Activated CD4-positive, alpha-beta T cell treated with anti-CD3 and anti-CD28 coated beads, Interleukin-2, amount 50 U/mL, for 1 hour (primary cell): ENCODE measurements at regions not wholly inside any gene's neighbourhood (a gene's known extent, or its start where the extent isn't known, plus 50 kb on each side); places are given as distances from the start of the nearest gene placed in this dataset.

ENCODE experiments used
- DNase-seq: peaks from one replicate; pipeline ENCODE4 v3.0.0-alpha.2; 2020

GRCh38 chr2:217291259-217291658 is 431.4 kb upstream of the TNP1 start:
- no peak for DNase-seq

GRCh38 chr2:217290467-217290866 is 430.6 kb upstream of the TNP1 start:
- DNase-seq = no peak

DNA sequence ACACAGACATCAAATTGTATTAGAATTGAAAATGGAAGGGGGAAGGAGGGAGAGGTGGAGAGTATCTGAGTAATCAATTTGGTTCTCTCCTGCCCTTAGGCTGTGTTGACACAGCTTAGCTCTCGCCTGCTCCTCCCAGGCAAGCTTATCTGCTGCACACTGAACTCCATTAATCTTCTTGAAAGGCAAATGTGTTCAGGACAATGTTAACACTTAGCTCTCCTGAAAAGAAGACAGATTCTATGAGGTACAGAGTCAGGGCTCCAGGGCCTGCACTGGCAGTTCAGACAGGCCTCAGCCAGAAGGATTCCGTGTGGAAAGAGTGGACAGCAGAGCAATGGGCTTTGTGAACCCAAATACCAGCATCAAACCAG is 430.0 kb upstream of the TNP1 start:
- DNase-seq = no peak

GRCh38 chr2:217289177-217289906 is 429.5 kb upstream of the TNP1 start:
- DNase-seq = no peak

GRCh38 chr2:217288472-217289063 is 428.7 kb upstream of the TNP1 start:
- no peak for DNase-seq

GRCh38 chr2:217286833-217287232 is 427.0 kb upstream of the TNP1 start:
- DNase-seq = no peak

- no peak for DNase-seq
Observed at GRCh38 chr2:217285926-217286325, 426.1 kb upstream of the TNP1 start.

DNA sequence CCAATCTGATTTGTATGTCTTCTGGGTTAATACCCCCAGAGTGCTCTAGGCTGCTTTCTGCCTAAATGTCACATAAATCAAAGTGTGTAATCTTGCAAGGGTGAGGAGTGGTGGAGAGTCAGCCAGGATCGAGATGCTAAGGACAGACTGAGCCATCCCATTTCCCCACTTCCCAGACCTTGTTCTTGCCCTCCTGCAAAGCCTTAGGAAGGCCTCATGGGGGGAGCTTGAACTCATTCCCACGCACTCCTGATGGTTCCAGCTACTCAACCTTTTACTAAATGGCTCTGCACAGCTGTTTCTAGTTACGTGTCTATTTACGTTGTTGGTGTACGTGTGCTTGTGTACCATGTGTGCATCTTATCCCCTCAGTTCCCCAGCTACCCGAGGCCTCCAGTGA is 423.6 kb upstream of the TNP1 start:
- DNase-seq = no peak

GRCh38 chr2:217282531-217282930 is 422.7 kb upstream of the TNP1 start:
- DNase-seq = no peak

DNA sequence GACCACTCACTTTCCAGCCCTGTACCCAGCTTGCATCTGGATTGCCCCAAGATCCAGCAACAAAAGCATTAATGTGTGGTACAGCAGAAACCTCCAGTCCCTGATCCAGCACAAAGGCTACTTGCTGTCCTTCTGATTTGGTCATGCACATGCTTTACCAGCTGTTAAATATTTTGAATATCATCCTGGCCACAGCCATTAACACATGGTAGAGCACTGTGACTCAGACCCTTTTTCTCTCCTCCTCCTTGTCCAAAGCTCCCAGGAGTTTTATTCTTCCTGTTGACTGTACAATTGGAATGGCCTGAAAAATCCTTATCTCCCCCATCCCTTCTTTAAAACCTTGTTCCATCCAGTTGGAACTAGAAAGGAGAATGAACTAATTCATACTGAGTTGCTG is 419.7 kb upstream of the TNP1 start:
- no peak for DNase-seq

DNA sequence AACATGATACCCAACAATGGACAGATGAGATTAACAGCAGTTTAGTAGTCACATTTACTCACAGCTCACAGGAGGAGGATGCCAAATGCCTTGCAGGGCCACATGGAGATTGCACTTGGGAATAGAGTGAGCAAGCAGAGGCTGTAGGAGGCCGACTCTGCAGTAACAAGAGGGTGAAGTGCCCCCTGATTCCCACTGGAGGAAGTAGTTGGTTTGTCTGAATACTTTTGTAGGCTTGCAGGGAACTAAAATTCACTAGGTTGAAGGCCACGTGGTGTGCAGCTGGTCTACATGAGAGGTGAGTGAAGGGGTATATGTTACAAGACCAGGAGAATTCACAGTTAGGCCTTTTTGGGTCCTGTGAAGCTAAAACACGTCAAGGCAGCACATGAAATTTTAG is 419.3 kb upstream of the TNP1 start:
- no peak for DNase-seq

- no peak for DNase-seq
Observed at GRCh38 chr2:217277646-217278398, 418.0 kb upstream of the TNP1 start.

DNA sequence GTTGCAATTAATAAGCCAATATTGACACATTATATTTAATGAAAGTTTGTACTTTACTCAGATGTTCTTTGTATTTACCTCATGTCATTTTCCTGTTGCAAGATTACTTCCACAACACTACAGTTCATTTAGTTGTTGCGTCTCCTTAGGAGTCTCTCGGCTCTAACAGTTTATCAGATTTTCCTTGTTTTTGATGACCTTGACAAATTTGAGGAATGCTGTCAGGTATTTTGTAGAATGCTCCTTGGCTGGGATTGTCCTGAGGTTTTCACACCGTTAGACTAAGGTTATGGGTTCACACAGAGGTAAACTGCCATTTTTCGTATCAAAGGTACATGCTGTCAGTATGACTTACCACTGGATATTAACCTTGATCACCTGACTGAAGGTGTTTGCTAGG is 416.6 kb upstream of the TNP1 start:
- no peak for DNase-seq

DNA sequence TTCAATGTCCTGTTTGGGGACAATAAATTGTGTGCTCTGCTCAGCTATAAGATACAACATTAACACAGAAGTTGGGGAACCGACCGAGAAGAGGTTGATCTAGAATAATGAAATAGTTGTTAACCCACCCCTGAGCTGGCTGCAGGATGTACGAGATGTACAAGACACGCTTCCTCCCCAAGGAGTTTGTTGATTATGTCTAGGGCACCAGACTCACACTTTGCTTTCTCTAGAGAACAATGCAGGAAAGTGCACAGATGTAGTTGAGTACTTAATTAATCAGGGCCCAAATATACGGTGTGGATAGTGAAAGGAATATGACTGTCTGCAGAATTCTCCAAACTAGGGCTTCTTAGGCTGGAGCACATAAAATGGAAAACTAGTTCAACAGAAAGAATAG is 415.2 kb upstream of the TNP1 start:
- DNase-seq = no peak

DNA sequence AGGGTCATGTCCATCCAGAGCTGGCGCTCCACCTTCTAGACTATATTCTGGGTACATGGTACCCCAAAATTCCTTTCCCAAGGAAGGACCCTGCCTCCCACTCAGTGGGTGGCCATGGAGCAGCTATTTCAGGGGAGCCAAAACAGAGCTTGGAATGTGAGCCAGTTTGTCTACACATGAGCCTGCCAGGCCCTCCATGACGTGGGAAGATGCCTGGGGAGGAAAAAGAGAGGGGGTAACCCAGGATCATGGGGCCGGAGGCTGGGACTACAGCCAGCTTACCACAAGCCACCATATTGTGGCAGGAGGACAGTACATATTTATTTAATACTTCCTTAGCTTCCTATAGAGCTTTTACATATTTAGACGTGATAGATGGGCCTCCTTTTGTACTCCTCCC is 414.7 kb upstream of the TNP1 start:
- no peak for DNase-seq

DNA sequence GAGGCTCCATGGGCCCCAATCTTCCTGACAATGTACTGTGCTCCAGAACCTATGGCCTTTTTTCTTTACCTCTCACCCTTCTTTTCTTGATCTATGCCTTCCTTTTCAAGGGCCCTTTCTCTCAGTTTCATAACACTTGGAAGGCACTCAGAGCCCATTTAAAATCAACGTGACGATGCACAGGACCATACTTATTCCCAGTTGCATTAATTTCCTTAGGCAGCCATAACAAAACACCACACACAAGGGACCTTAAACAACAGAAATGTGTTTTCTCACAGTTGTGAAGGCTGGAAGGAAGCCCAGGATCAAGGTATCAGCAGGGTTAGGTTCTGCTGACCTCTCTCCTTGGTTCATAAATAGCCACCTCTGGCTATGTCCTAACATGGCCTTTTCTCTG is 414.0 kb upstream of the TNP1 start:
- DNase-seq = no peak

- no peak for DNase-seq
Observed at GRCh38 chr2:217273162-217273561, 413.3 kb upstream of the TNP1 start.

DNA sequence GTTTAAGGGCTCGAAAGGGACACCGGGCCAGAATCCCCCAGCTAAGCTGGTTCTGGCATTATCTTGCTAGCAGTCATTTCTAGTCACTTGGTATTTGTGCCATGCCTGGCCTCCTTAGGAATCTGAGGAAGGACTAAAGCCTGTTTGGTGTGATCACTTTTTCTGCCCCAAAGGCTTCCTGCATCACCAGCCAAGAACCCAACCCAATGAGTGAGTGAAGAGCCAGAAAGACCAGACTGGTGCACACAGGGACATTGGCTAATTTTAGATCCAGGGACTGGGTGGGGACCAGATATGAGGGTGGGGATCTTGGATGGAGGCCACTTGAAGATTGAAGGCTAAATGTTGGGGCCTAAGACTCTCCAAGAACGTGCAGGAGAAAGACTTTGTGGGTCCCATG is 411.9 kb upstream of the TNP1 start:
- DNase-seq = no peak

- DNase-seq = no peak
Observed at GRCh38 chr2:217270485-217271121, 410.7 kb upstream of the TNP1 start.

GRCh38 chr2:217269701-217270484 is 410.0 kb upstream of the TNP1 start:
- DNase-seq = no peak

DNA sequence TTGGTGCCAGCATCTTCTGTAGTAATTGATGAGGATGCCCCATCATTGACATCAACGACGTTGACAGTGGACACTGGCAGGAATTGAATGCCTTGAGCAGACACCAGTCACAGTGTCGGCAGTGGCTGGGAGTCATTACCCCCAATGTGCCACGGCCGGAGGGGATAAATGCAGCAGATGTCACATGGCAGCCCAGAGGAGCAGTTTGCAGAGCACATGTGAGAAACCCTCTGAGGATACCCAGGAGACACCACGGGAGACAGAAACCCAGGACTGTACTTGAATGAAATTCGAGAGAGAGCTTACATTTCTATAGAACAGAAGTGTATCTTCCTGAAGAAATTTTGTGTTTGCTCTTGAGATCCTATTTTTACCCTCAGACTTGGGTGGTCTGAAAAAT is 409.1 kb upstream of the TNP1 start:
- no peak for DNase-seq

GRCh38 chr2:217267758-217268157 is 407.9 kb upstream of the TNP1 start:
- no peak for DNase-seq

GRCh38 chr2:217263756-217264155 is 403.9 kb upstream of the TNP1 start:
- DNase-seq = no peak
